SK-N-SH (cell line): ENCODE measurements at regions not wholly inside any gene's neighbourhood (a gene's known extent, or its start where the extent isn't known, plus 50 kb on each side); places are given as distances from the start of the nearest gene placed in this dataset.

Experiments
- EP300 ChIP-seq, 2 experiments: IDR thresholded peaks; 2 replicates each; pipeline versions ENCODE4 v1.4.0 to v1.6.1; 2012; ENCODE audit warnings: borderline replicate concordance in 1 of 2, low read depth in 1 of 2, low read length in 1 of 2
- FOSL2 ChIP-seq: IDR thresholded peaks from 2 replicates; pipeline ENCODE4 v1.4.0; 2012; ENCODE audit warnings: low read depth, mild to moderate bottlenecking, moderate library complexity, borderline replicate concordance
- FOXM1 ChIP-seq: IDR thresholded peaks from 2 replicates; pipeline ENCODE4 v1.4.0; 2012; ENCODE audit warnings: low read depth, mild to moderate bottlenecking
- JUND ChIP-seq: IDR thresholded peaks from 2 replicates; pipeline ENCODE4 v1.4.0; 2012
- MXI1 ChIP-seq: IDR thresholded peaks from 2 replicates; pipeline ENCODE4 v1.6.1; 2012; ENCODE audit warnings: mild to moderate bottlenecking, low read depth, low read length, improper control_type of control experiment
- PBX3 ChIP-seq: IDR thresholded peaks from 2 replicates; pipeline ENCODE4; 2012
- POLR2AphosphoS5 ChIP-seq: IDR thresholded peaks from 2 replicates; pipeline ENCODE4 v1.6.1; 2012; ENCODE audit warnings: low read depth, low read length
- RCOR1 ChIP-seq: fragments of 150-350 bp; IDR thresholded peaks from 2 replicates; pipeline ENCODE4 v1.6.1; 2017; ENCODE audit warnings: antibody characterized with exemption, low read length
- REST ChIP-seq: IDR thresholded peaks from 2 replicates; pipeline ENCODE4 v1.6.1; 2012; ENCODE audit warnings: mild to moderate bottlenecking, low read depth, low read length, moderate library complexity
- SIN3A ChIP-seq: IDR thresholded peaks from 2 replicates; pipeline ENCODE4 v1.6.1; 2012; ENCODE audit warnings: low read depth, mild to moderate bottlenecking, low read length, moderate library complexity, borderline replicate concordance
- TCF12 ChIP-seq: IDR thresholded peaks from 2 replicates; pipeline ENCODE4 v1.4.0; 2012
- YY1 ChIP-seq: IDR thresholded peaks from 2 replicates; pipeline ENCODE4 v1.4.0; 2012; ENCODE audit warnings: low read depth, mild to moderate bottlenecking
- TF ChIP-seq, protein P1 (sequence below): fragments of 200-600 bp; sonication (generic); IDR thresholded peaks from 2 replicates; pipeline ENCODE4 v1.6.1; 2017; ENCODE audit warnings: antibody characterized with exemption, mild to moderate bottlenecking, moderate library complexity
- TF ChIP-seq, protein P2 (sequence below): IDR thresholded peaks from 2 replicates; pipeline ENCODE4 v1.4.0; 2012; ENCODE audit warnings: low read depth, borderline replicate concordance

GRCh38 chr18:65425366-65425765 lies 325.4 kb upstream of the CDH7 start:
- no peak for TF ChIP-seq FOXM1
- TF ChIP-seq, protein P1, sequence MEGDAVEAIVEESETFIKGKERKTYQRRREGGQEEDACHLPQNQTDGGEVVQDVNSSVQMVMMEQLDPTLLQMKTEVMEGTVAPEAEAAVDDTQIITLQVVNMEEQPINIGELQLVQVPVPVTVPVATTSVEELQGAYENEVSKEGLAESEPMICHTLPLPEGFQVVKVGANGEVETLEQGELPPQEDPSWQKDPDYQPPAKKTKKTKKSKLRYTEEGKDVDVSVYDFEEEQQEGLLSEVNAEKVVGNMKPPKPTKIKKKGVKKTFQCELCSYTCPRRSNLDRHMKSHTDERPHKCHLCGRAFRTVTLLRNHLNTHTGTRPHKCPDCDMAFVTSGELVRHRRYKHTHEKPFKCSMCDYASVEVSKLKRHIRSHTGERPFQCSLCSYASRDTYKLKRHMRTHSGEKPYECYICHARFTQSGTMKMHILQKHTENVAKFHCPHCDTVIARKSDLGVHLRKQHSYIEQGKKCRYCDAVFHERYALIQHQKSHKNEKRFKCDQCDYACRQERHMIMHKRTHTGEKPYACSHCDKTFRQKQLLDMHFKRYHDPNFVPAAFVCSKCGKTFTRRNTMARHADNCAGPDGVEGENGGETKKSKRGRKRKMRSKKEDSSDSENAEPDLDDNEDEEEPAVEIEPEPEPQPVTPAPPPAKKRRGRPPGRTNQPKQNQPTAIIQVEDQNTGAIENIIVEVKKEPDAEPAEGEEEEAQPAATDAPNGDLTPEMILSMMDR = no peak
- peak; percentile 54; the same call in 1 of the 2 replicates for TF ChIP-seq RCOR1
- no peak for TF ChIP-seq MXI1
- TF ChIP-seq YY1 = no peak
- TF ChIP-seq SIN3A = no peak
- TF ChIP-seq JUND = no peak
- TF ChIP-seq, protein P2, sequence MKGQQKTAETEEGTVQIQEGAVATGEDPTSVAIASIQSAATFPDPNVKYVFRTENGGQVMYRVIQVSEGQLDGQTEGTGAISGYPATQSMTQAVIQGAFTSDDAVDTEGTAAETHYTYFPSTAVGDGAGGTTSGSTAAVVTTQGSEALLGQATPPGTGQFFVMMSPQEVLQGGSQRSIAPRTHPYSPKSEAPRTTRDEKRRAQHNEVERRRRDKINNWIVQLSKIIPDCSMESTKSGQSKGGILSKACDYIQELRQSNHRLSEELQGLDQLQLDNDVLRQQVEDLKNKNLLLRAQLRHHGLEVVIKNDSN = no peak
- no peak for TF ChIP-seq TCF12
- no peak for TF ChIP-seq REST
- TF ChIP-seq FOSL2 = no peak
- TF ChIP-seq EP300 (IDR thresholded peaks at IDR 0.05; ENCODE audit: borderline replicate concordance in 1 of 2, low read depth in 1 of 2, low read length in 1 of 2) = peak in 1 of 2 experiments; percentile 80; a peak in 2 of 4 replicates
- TF ChIP-seq POLR2AphosphoS5 = no peak
- no peak for TF ChIP-seq PBX3
